Ovary (tissue), 7 donors: ENCODE measurements at regions not wholly inside any gene's neighbourhood (a gene's known extent, or its start where the extent isn't known, plus 50 kb on each side); places are given as distances from the start of the nearest gene placed in this dataset.

Experiments
- DNase-seq, 5 donors: peaks; one replicate each; pipeline ENCODE4 v3.0.0-alpha.2; 2019 to 2020
- H3K27ac ChIP-seq, 2 donors: fragments of 200-600 bp; one replicate each; pipeline versions ENCODE4 v1.5.1 to v1.8.0; 2019 to 2022
- H3K27me3 ChIP-seq: fragments of 200-600 bp; one replicate; pipeline ENCODE4 v1.8.0; 2022
- H3K36me3 ChIP-seq: fragments of 200-600 bp; sonication (generic); one replicate; pipeline ENCODE4 v1.5.1; 2019
- H3K4me1 ChIP-seq: one replicate; pipeline ENCODE4 v1.8.1; 2013; ENCODE audit warnings: mild to moderate bottlenecking, moderate library complexity; ENCODE audit not compliant: insufficient read depth
- H3K4me3 ChIP-seq: fragments of 200-600 bp; sonication (generic); one replicate; pipeline ENCODE4 v1.5.1; 2017
- H3K9me3 ChIP-seq, 2 donors: fragments of 200-600 bp in 1 of 2; sonication (generic) in 1 of 2; one replicate each; pipeline versions ENCODE4 v1.5.1 to v1.8.1; 2013 to 2019; ENCODE audit warnings: mild to moderate bottlenecking in 1 of 2, moderate library complexity in 1 of 2
- CTCF ChIP-seq, 3 donors: fragments of 450-650 bp in 2 of 3; fragments of 200-600 bp in 1 of 3; IDR thresholded peaks; one replicate each; pipeline versions ENCODE4 v1.5.1 to v1.8.0; 2016 to 2022; ENCODE audit warnings: antibody characterized with exemption in 3 of 3, mild to moderate bottlenecking in 1 of 3
- EP300 ChIP-seq: sonication (generic); formaldehyde crosslinking; IDR thresholded peaks from one replicate; pipeline ENCODE4 v1.6.1; 2017; ENCODE audit warnings: antibody characterized with exemption
- POLR2A ChIP-seq: fragments of 450-650 bp; IDR thresholded peaks from one replicate; pipeline ENCODE4 v1.6.1; 2017; ENCODE audit warnings: antibody characterized with exemption, mild to moderate bottlenecking, moderate library complexity
- WGBS, 3 donors: extraction: QIAGEN DNeasy Blood & Tissue Kit in 1 of 3; methylation state at CpG; one replicate each; pipeline versions ENCODE4 v1.1.5 to v1.1.7; 2013 to 2017; 5-methylcytosine and 5-hydroxymethylcytosine counted together
- intact Hi-C, 4 donors: fragments of 100-400 bp; cut with DNase I; formaldehyde crosslinking; loops; one replicate each; pipeline versions ENCODE4 v1.11.0 to v1.15.1; 2022 to 2023
- donor health status: DM: no; HTN: no; CAD: no; lungs with moderate emphysema.
- donor health status: DM: no; HTN: no; CAD: no.
- donor health status: Bipolar disorder and iron deficiency.
- donor health status: DM: no; HTN: no; CAD: no.
- donor health status: DM: yes; HTN: yes; CAD: no.

- TF ChIP-seq EP300 (no peak), CTCF (IDR thresholded peaks at IDR 0.05) (no peak), POLR2A (no peak)
- DNase-seq, result no peak
- Histone ChIP-seq H3K4me1 (peaks cover 5% of the 10 kb centered on the region), H3K27ac (no peak overlapping the region), H3K4me3 (no peak overlapping the region), H3K36me3 (no peaks in the 10 kb centered on the region), H3K9me3 (no peaks in the 10 kb centered on the region), H3K27me3 (no peaks in the 10 kb centered on the region)
- intact Hi-C loops, result loop anchor here in 1 of 4 donors (10.0 kb wide), 1 partner anchor 139 kb away; no protein-coding TSS in a partner anchor
- WGBS, 3 donors, result 94 to 97% (median 96%) methylated on average over 4 of the region's 4 CpGs
Observed at GRCh38 chr15:96186105-96186504, 144.4 kb upstream of the NR2F2 start.

- TF ChIP-seq EP300 (no peak), POLR2A (no peak), CTCF (IDR thresholded peaks at IDR 0.05) (no peak)
- WGBS, 3 donors, result 33 to 47% (median 47%) methylated on average over 10 of the region's 10 CpGs
- intact Hi-C loops, result loop anchor here in 1 of 4 donors (10.0 kb wide), 1 partner anchor 137 kb away; no protein-coding TSS in a partner anchor
- H3K9me3 ChIP-seq, result no peaks in the 10 kb centered on the region
- no peak overlapping the region for H3K4me3 ChIP-seq
- H3K36me3 ChIP-seq, result no peaks in the 10 kb centered on the region
- no peak overlapping the region for H3K27ac ChIP-seq
- no peaks in the 10 kb centered on the region for H3K4me1 ChIP-seq
- no peak for DNase-seq
- no peaks in the 10 kb centered on the region for H3K27me3 ChIP-seq
Observed at GRCh38 chr15:96187341-96188305, 142.9 kb upstream of the NR2F2 start.

- DNase-seq, result no peak
- Histone ChIP-seq H3K4me3 (no peak overlapping the region), H3K36me3 (no peaks in the 10 kb centered on the region), H3K27me3 (no peaks in the 10 kb centered on the region), H3K4me1 (no peaks in the 10 kb centered on the region), H3K9me3 (no peaks in the 10 kb centered on the region), H3K27ac (no peak overlapping the region)
- TF ChIP-seq EP300 (no peak), POLR2A (no peak), CTCF (IDR thresholded peaks at IDR 0.05) (no peak)
- intact Hi-C loops, result no loop called here
- WGBS, 3 donors, result 92 to 97% (median 95%) methylated on average over 1 of the region's 1 CpG
Observed at GRCh38 chr15:96197721-96198120, 132.8 kb upstream of the NR2F2 start.

GRCh38 chr15:96199111-96199510, 131.4 kb upstream of the NR2F2 start:
- no peak overlapping the region for H3K4me3 ChIP-seq
- no peaks in the 10 kb centered on the region for H3K36me3 ChIP-seq
- H3K9me3 ChIP-seq, result no peaks in the 10 kb centered on the region
- H3K27me3 ChIP-seq, result no peaks in the 10 kb centered on the region
- intact Hi-C loops, result no loop called here
- no peak overlapping the region for H3K27ac ChIP-seq
- no peak for TF ChIP-seq CTCF (IDR thresholded peaks at IDR 0.05)
- TF ChIP-seq POLR2A, result no peak
- TF ChIP-seq EP300, result no peak
- H3K4me1 ChIP-seq, result no peaks in the 10 kb centered on the region
- no peak for DNase-seq
